ENCODE measurements at regions not wholly inside any gene's neighbourhood (a gene's known extent, or its start where the extent isn't known, plus 50 kb on each side); places are given as distances from the start of the nearest gene placed in this dataset.
"Not testable (repeated sequence)": the region's sequence is repeated elsewhere in the genome, so short reads cannot be mapped to it uniquely, and the experiment has no call there.

DNA sequence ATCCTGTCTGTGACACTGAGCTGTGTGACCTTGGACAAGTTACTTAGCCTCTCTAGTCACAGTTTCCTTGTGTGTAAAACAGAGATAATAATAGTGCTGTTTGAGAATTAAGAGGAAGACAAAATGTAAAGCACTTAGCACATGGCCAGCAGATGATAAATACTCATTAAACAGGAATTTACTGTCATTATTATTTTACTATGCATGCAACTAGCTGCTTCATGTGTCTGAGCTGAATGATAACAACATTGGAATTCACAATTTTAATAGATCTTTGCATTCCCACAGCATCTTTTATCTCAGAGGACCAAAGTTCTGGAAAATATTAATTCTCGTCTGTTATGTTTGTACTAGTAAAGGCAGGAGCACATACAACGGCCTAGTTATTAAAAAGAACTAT, 79.2 kb upstream of the TET2 start:
- H3K36me3 Mint-ChIP-seq (ENCODE audit: low read depth): no peaks in the 10 kb centered on the region
- peaks cover 12% of the 10 kb centered on the region for H3K27me3 Mint-ChIP-seq

DNA sequence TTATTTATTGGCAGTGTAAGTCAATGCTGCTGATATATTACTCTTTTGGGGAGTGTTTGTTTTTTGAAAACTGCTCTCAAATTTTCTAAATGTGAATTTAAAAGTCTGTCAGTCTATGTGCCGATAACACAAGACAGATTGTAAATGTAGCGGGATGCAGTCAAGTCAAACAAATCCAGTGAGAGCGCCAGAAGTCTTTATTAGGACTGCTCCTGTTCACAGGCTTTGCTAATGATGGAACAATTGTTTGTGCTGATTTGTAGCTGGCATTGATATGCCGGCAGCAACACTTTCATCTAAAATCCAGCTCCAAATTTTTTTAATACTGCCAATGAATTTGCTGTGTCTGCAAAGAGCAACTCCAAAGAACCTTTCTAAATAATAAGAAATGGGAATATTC, 78.7 kb upstream of the TET2 start:
- no peak overlapping the region for H3K27ac Mint-ChIP-seq
- H3K36me3 Mint-ChIP-seq (ENCODE audit: low read depth): no peaks in the 10 kb centered on the region
- H3K9me3 Mint-ChIP-seq: no peaks in the 10 kb centered on the region
- ChIA-PET CTCF (no interaction called here), POLR2A (no interaction called here)
- no peak for DNase-seq
- no peak overlapping the region for H3K4me3 Mint-ChIP-seq
- H3K4me1 Mint-ChIP-seq: no peaks in the 10 kb centered on the region
- H3K27me3 Mint-ChIP-seq: peaks cover 12% of the 10 kb centered on the region

More for the DNA sequence above, 79.2 kb upstream of the TET2 start:
- Mint-ChIP-seq H3K9me3 (no peaks in the 10 kb centered on the region), H3K4me3 (no peak overlapping the region), H3K27ac (no peak overlapping the region), H3K4me1 (no peaks in the 10 kb centered on the region)
- CTCF ChIA-PET: no interaction called here
- POLR2A ChIA-PET: no interaction called here
- DNase-seq: no peak

DNA sequence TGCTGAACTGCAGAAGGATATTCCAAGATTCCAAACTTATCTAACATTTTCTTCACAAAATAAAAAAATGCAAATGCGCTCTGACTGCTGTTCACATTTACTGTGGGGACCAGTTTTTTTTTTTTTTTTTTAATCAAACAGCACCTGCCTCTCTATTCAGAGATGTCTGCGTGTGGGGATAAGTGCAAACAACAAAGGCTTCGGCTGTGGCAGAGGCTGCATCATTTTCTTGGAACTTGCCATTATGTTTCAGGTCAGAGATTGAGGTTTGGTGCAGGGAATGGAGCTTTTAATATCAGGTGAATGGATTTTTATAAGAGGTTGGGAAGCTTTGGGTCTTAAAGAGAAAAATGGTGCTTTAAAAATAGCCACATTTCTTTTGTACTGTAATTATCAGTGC, 78.2 kb upstream of the TET2 start:
- ChIA-PET CTCF (no interaction called here), POLR2A (no interaction called here)
- H3K9me3 Mint-ChIP-seq: no peaks in the 10 kb centered on the region
- no peaks in the 10 kb centered on the region for H3K4me1 Mint-ChIP-seq
- H3K4me3 Mint-ChIP-seq: no peak overlapping the region
- H3K36me3 Mint-ChIP-seq (ENCODE audit: low read depth): no peaks in the 10 kb centered on the region
- peaks cover 12% of the 10 kb centered on the region for H3K27me3 Mint-ChIP-seq
- no peak for DNase-seq
- no peak overlapping the region for H3K27ac Mint-ChIP-seq

DNA sequence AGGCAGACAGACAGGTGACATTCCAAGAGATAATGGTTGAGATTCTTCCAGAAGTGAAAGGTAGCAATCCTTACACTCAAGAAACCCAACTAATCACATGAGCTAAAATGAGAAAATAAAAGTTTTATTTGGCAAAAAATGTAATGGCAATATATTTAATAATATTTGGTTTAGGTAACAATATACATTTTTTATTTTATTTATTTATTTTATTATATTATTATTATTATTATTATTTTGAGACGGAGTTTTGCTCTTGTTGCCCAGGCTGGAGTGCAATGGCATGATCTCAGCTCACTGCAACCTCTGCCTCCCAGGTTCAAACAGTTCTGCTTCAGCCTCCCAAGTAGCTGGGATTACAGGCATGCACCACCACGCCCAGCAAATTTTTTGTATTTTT, 74.6 kb upstream of the TET2 start:
- H3K4me3 Mint-ChIP-seq; DNase-seq; H3K27ac Mint-ChIP-seq; H3K4me1 Mint-ChIP-seq; H3K9me3 Mint-ChIP-seq; POLR2A ChIA-PET; CTCF ChIA-PET; H3K36me3 Mint-ChIP-seq (ENCODE audit: low read depth): not testable (repeated sequence)
- peaks cover 12% of the 10 kb centered on the region for H3K27me3 Mint-ChIP-seq

DNA sequence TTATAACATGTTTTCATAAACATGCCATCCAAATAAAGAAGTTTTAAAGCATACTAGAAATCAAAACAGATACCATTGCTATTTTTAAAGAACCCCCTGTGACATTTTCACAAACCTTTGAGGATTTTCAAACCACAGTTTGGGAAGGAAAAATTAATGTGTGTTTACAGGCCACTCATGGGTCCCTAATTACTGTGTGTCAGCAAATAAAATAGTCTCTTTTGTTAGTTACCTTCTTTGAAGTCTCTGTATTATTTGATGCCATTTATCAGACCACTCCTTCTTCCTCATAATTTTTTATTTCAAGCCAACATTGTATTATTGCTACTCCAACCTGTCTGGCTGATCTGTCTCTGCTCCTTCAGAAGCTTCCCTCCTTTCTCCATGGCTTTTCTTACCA, 72.6 kb upstream of the TET2 start:
- ChIA-PET POLR2A (no interaction called here), CTCF (no interaction called here)
- Mint-ChIP-seq H3K4me3 (no peak overlapping the region), H3K36me3 (ENCODE audit: low read depth) (no peaks in the 10 kb centered on the region), H3K27me3 (peaks cover 5% of the 10 kb centered on the region), H3K9me3 (no peaks in the 10 kb centered on the region), H3K4me1 (no peaks in the 10 kb centered on the region), H3K27ac (no peak overlapping the region)
- no peak for DNase-seq

- H3K4me1 Mint-ChIP-seq: no peaks in the 10 kb centered on the region
- ChIA-PET CTCF (no interaction called here), POLR2A (no interaction called here)
- H3K9me3 Mint-ChIP-seq: no peaks in the 10 kb centered on the region
- no peaks in the 10 kb centered on the region for H3K36me3 Mint-ChIP-seq (ENCODE audit: low read depth)
- H3K4me3 Mint-ChIP-seq: no peak overlapping the region
- H3K27me3 Mint-ChIP-seq: peaks cover 3% of the 10 kb centered on the region
- no peak for DNase-seq
- H3K27ac Mint-ChIP-seq: no peak overlapping the region
These were observed 71.6 kb upstream of the TET2 start for GRCh38 chr4:105075045-105075444.

GRCh38 chr4:105088110-105088879, 58.4 kb upstream of the TET2 start:
- peaks cover 2% of the 10 kb centered on the region for H3K27me3 Mint-ChIP-seq
- no peaks in the 10 kb centered on the region for H3K4me1 Mint-ChIP-seq
- POLR2A ChIA-PET: no interaction called here
- DNase-seq: no peak
- no peak overlapping the region for H3K27ac Mint-ChIP-seq
- H3K9me3 Mint-ChIP-seq: peaks cover 6% of the 10 kb centered on the region
- no peaks in the 10 kb centered on the region for H3K36me3 Mint-ChIP-seq (ENCODE audit: low read depth)
- CTCF ChIA-PET: no interaction called here
- H3K4me3 Mint-ChIP-seq: no peak overlapping the region

GRCh38 chr4:105092356-105092755, 54.3 kb upstream of the TET2 start:
- Mint-ChIP-seq H3K4me1 (no peaks in the 10 kb centered on the region), H3K36me3 (ENCODE audit: low read depth) (no peaks in the 10 kb centered on the region), H3K4me3 (no peak overlapping the region), H3K9me3 (peaks cover 12% of the 10 kb centered on the region), H3K27ac (no peak overlapping the region), H3K27me3 (peaks cover 2% of the 10 kb centered on the region)
- DNase-seq: no peak
- ChIA-PET CTCF (no interaction called here), POLR2A (no interaction called here)

DNA sequence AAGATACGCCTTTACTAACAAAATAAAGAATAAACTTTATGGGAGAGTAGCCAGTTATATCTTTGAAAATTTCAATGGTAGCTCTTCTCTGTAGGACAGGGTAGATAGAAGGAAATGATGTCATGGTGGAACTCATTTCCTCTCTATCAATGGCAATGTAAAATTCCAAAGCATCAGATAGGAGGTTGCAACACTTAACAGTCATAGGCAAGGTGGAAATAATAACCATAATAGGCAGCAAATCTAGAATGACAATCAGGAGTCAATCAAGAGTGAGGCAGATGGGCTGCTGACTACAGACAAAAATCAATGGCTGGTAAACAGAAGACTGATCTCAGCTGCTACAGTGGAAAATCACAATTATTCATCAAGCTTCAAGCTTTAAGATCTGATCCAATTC, 53.9 kb upstream of the TET2 start:
- CTCF ChIA-PET: no interaction called here
- H3K9me3 Mint-ChIP-seq: peaks cover 14% of the 10 kb centered on the region
- no peaks in the 10 kb centered on the region for H3K36me3 Mint-ChIP-seq (ENCODE audit: low read depth)

GRCh38 chr4:105093975-105094374, 52.7 kb upstream of the TET2 start:
- no peak for DNase-seq
- H3K27me3 Mint-ChIP-seq: peaks cover 2% of the 10 kb centered on the region
- H3K4me3 Mint-ChIP-seq: no peak overlapping the region
- no peaks in the 10 kb centered on the region for H3K36me3 Mint-ChIP-seq (ENCODE audit: low read depth)
- H3K9me3 Mint-ChIP-seq: peaks cover 21% of the 10 kb centered on the region
- no peaks in the 10 kb centered on the region for H3K4me1 Mint-ChIP-seq
- H3K27ac Mint-ChIP-seq: no peak overlapping the region
- ChIA-PET POLR2A (no interaction called here), CTCF (no interaction called here)

More for the DNA sequence above, 53.9 kb upstream of the TET2 start:
- Mint-ChIP-seq H3K27ac (no peak overlapping the region), H3K4me3 (no peak overlapping the region), H3K27me3 (peaks cover 2% of the 10 kb centered on the region), H3K4me1 (no peaks in the 10 kb centered on the region)
- POLR2A ChIA-PET: no interaction called here
- DNase-seq: no peak

Measured in activated CD4-positive, alpha-beta memory T cell treated with anti-CD3 and anti-CD28 coated beads, Interleukin-2, amount 10 ng/mL, durations not matched to agents 7 days and 5 days (primary cell).